ENCODE measurements at regions not wholly inside any gene's neighbourhood (a gene's known extent, or its start where the extent isn't known, plus 50 kb on each side); places are given as distances from the start of the nearest gene placed in this dataset.

DNA sequence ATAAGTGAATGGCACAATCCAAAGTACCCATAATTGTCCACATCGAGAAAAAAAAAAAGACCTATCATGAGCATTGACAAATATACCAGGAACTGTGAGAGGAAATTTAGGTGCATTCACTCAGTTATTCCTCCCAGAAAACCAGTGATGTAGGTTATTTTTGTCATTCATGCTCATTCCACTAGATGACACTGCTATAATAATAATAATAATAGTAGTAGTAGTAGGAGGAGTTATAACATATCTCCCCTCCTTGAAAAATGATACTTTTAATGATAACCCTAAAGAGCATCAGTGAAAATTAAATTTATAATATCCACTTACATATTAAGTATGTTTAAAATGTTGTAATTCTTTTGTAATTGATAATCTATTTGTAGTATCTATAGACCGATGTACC lies 463.9 kb upstream of the MIR17HG start:
- TF ChIP-seq EZH2 (IDR thresholded peaks at IDR 0.05): no peak
- TF ChIP-seq FOXP2 (optimal IDR thresholded peaks at IDR 0.05; ENCODE audit: control extremely low read depth, extremely low read length, insufficient read depth): no peak
- no peak for TF ChIP-seq POLR2AphosphoS5 (IDR thresholded peaks at IDR 0.05; ENCODE audit: borderline replicate concordance, low read depth, low read length)
